WTC11 (cell line): ENCODE measurements at regions not wholly inside any gene's neighbourhood (a gene's known extent, or its start where the extent isn't known, plus 50 kb on each side); places are given as distances from the start of the nearest gene placed in this dataset.

Source experiments
- ATAC-seq: fragments of 200-7000 bp; cut with Tn5 transposase; 2 replicates; pipeline ENCODE4 v1.10.0; 2021; ENCODE audit warnings: mild to moderate bottlenecking, moderate library complexity
- CTCF ChIA-PET: fragments of 300-600 bp; sonication (Branson Sonifier 250); formaldehyde crosslinking; loops from one replicate; lab custom pipeline; 2021; ENCODE audit warnings: antibody characterized with exemption; lab: Charles Lee
- POLR2A ChIA-PET: fragments of 350-600 bp; sonication (Branson Sonifier 250); formaldehyde crosslinking; loops from one replicate; lab custom pipeline; 2021; ENCODE audit warnings: antibody characterized with exemption; lab: Charles Lee
- DNase-seq: peaks from one replicate; pipeline ENCODE4 v3.0.0; 2021; ENCODE audit warnings: low spot score
- H3K27ac Mint-ChIP-seq: 2 replicates; pipeline ENCODE4 v1.8.0; 2021; ENCODE audit warnings: mixed read lengths
- H3K27me3 Mint-ChIP-seq: 2 replicates; pipeline ENCODE4 v1.8.0; 2021; ENCODE audit warnings: low read depth, mild to moderate bottlenecking, moderate library complexity, mixed read lengths
- H3K36me3 Mint-ChIP-seq: 2 replicates; pipeline ENCODE4 v1.8.0; 2021; ENCODE audit warnings: mixed read lengths
- H3K4me1 Mint-ChIP-seq: 2 replicates; pipeline ENCODE4 v1.8.0; 2022; ENCODE audit warnings: mixed read lengths
- H3K4me3 Mint-ChIP-seq: 2 replicates; pipeline ENCODE4 v1.8.0; 2021; ENCODE audit warnings: mild to moderate bottlenecking, moderate library complexity, mixed read lengths
- H3K9me3 Mint-ChIP-seq: 2 replicates; pipeline ENCODE4 v1.8.0; 2021; ENCODE audit warnings: mixed read lengths
- ARID4B ChIP-seq: sonication (generic); formaldehyde crosslinking; IDR thresholded peaks from 2 replicates; pipeline ENCODE4 v1.8.0; 2023; ENCODE audit warnings: missing genetic modification reagents, mild to moderate bottlenecking, borderline replicate concordance
- ATF1 ChIP-seq: sonication (generic); formaldehyde crosslinking; IDR thresholded peaks from 2 replicates; pipeline ENCODE4 v1.8.1; 2023; ENCODE audit warnings: mild to moderate bottlenecking, moderate library complexity, missing genetic modification reagents
- ATF6 ChIP-seq: sonication (generic); formaldehyde crosslinking; IDR thresholded peaks from 2 replicates; pipeline ENCODE4 v1.8.1; 2023; ENCODE audit warnings: mild to moderate bottlenecking, missing genetic modification reagents
- CBFB ChIP-seq: sonication (generic); formaldehyde crosslinking; IDR thresholded peaks from 2 replicates; pipeline ENCODE4 v1.8.1; 2022; ENCODE audit warnings: mild to moderate bottlenecking, low read depth, missing genetic modification reagents
- CTCF ChIP-seq: fragments of 200-600 bp; IDR thresholded peaks from 2 replicates; pipeline ENCODE4 v1.8.0; 2022; ENCODE audit warnings: antibody characterized with exemption
- E2F1 ChIP-seq: sonication (generic); formaldehyde crosslinking; IDR thresholded peaks from 2 replicates; pipeline ENCODE4 v1.8.0; 2022; ENCODE audit warnings: mild to moderate bottlenecking, missing genetic modification reagents
- EMX1 ChIP-seq: fragments of 250-450 bp; sonication (Bioruptor Pico); IDR thresholded peaks from 2 replicates; pipeline ENCODE4 v1.8.0; 2021; ENCODE audit warnings: mild to moderate bottlenecking
- ERG ChIP-seq: fragments of 250-450 bp; sonication (Bioruptor Pico); IDR thresholded peaks from 2 replicates; pipeline ENCODE4 v1.8.0; 2021; ENCODE audit warnings: mild to moderate bottlenecking
- IRF2 ChIP-seq: sonication (generic); formaldehyde crosslinking; IDR thresholded peaks from 2 replicates; pipeline ENCODE4 v1.8.0; 2022; ENCODE audit warnings: low read depth, missing genetic modification reagents, borderline replicate concordance
- MLX ChIP-seq: sonication (generic); formaldehyde crosslinking; IDR thresholded peaks from 2 replicates; pipeline ENCODE4 v1.8.1; 2023; ENCODE audit warnings: mild to moderate bottlenecking, missing genetic modification reagents, moderate library complexity
- PRRX2 ChIP-seq: fragments of 250-450 bp; sonication (Bioruptor Pico); IDR thresholded peaks from 2 replicates; pipeline ENCODE4 v1.8.0; 2021; ENCODE audit warnings: mild to moderate bottlenecking
- SMAD4 ChIP-seq: sonication (generic); formaldehyde crosslinking; IDR thresholded peaks from 2 replicates; pipeline ENCODE4 v1.8.0; 2022; ENCODE audit warnings: mild to moderate bottlenecking, missing genetic modification reagents
- SP1 ChIP-seq: sonication (generic); formaldehyde crosslinking; conservative IDR thresholded peaks from 2 replicates; pipeline ENCODE4 v1.8.1; 2022; ENCODE audit warnings: missing genetic modification reagents
- TEAD1 ChIP-seq: sonication (generic); formaldehyde crosslinking; IDR thresholded peaks from 2 replicates; pipeline ENCODE4 v1.8.0; 2022; ENCODE audit warnings: mild to moderate bottlenecking, missing genetic modification reagents
- TEAD4 ChIP-seq: sonication (generic); formaldehyde crosslinking; IDR thresholded peaks from 2 replicates; pipeline ENCODE4 v1.8.0; 2022; ENCODE audit warnings: mild to moderate bottlenecking, missing genetic modification reagents
- TP53 ChIP-seq: sonication (generic); formaldehyde crosslinking; IDR thresholded peaks from 2 replicates; pipeline ENCODE4 v1.8.1; 2023; ENCODE audit warnings: mild to moderate bottlenecking, missing genetic modification reagents
- ZNF232 ChIP-seq: sonication (generic); formaldehyde crosslinking; IDR thresholded peaks from 2 replicates; pipeline ENCODE4 v1.8.0; 2022; ENCODE audit warnings: mild to moderate bottlenecking, missing genetic modification reagents
- ZNF263 ChIP-seq: sonication (generic); formaldehyde crosslinking; IDR thresholded peaks from 2 replicates; pipeline ENCODE4 v1.8.1; 2022; ENCODE audit warnings: low read depth, mild to moderate bottlenecking, moderate library complexity, missing genetic modification reagents
- ZNF396 ChIP-seq: fragments of 250-450 bp; sonication (Bioruptor Pico); IDR thresholded peaks from 2 replicates; pipeline ENCODE4 v1.8.0; 2021; ENCODE audit warnings: mild to moderate bottlenecking, moderate library complexity, borderline replicate concordance
- ZNF532 ChIP-seq: fragments of 250-450 bp; sonication (Bioruptor Pico); IDR thresholded peaks from 2 replicates; pipeline ENCODE4 v1.9.0; 2021; ENCODE audit warnings: mild to moderate bottlenecking, borderline replicate concordance
- ZSCAN18 ChIP-seq: fragments of 250-450 bp; sonication (Bioruptor Pico); IDR thresholded peaks from 2 replicates; pipeline ENCODE4 v2.1.2; 2022; ENCODE audit warnings: mild to moderate bottlenecking, moderate library complexity

GRCh38 chr4:96389770-96390169 is 549.9 kb downstream of the PDHA2 start (continued):
- TF ChIP-seq SMAD4 (CRISPR knock-in tag) (no peak), IRF2 (CRISPR knock-in tag) (no peak), PRRX2 (CRISPR knock-in tag) (no peak), ARID4B (CRISPR knock-in tag) (no peak), CBFB (no peak), CTCF (no peak)

GRCh38 chr4:96390404-96390803 is 550.5 kb downstream of the PDHA2 start:
- H3K9me3 Mint-ChIP-seq = peaks cover 10% of the 10 kb centered on the region
- CTCF ChIA-PET = no interaction called here
- ATAC-seq = no peak
- TF ChIP-seq ZSCAN18 (CRISPR knock-in tag) (no peak), ZNF396 (CRISPR knock-in tag) (no peak), ZNF263 (no peak), MLX (CRISPR knock-in tag) (no peak), SP1 (CRISPR knock-in tag) (no peak), TEAD1 (CRISPR knock-in tag) (no peak), EMX1 (no peak), E2F1 (CRISPR knock-in tag) (no peak), ERG (CRISPR knock-in tag) (no peak), ATF1 (no peak), ZNF532 (CRISPR knock-in tag) (no peak), ATF6 (CRISPR knock-in tag) (no peak), ZNF232 (CRISPR knock-in tag) (no peak), TP53 (CRISPR knock-in tag) (no peak), TEAD4 (no peak)

More at GRCh38 chr4:96390404-96390803, 550.5 kb downstream of the PDHA2 start:
- Mint-ChIP-seq H3K4me3 (no peak overlapping the region), H3K36me3 (no peaks in the 10 kb centered on the region), H3K27me3 (no peaks in the 10 kb centered on the region), H3K27ac (no peak overlapping the region), H3K4me1 (no peaks in the 10 kb centered on the region)
- DNase-seq = no peak
- POLR2A ChIA-PET = no interaction called here
